Hepatocyte (in vitro differentiated cells): ENCODE measurements at regions not wholly inside any gene's neighbourhood (a gene's known extent, or its start where the extent isn't known, plus 50 kb on each side); places are given as distances from the start of the nearest gene placed in this dataset.

Experiments used
- DNase-seq: peaks from one replicate; pipeline ENCODE4 v3.0.0-alpha.2; 2016; ENCODE audit warnings: low spot score
- H2AFZ ChIP-seq: fragments of 200-600 bp; sonication (generic); 2 replicates; pipeline ENCODE4 v1.6.0; 2016; ENCODE audit warnings: antibody characterized with exemption, mild to moderate bottlenecking
- H3K27ac ChIP-seq: fragments of 200-600 bp; sonication (generic); 2 replicates; pipeline ENCODE4 v1.5.1; 2016; ENCODE audit warnings: mild to moderate bottlenecking
- H3K27me3 ChIP-seq: fragments of 200-600 bp; sonication (generic); 2 replicates; pipeline ENCODE4 v1.6.1; 2016
- H3K36me3 ChIP-seq: fragments of 200-600 bp; sonication (generic); replicated peaks from 2 replicates; pipeline ENCODE4 v1.5.1; 2016; ENCODE audit warnings: low read depth; ENCODE audit not compliant: insufficient read depth
- H3K4me1 ChIP-seq: fragments of 200-600 bp; sonication (generic); 2 replicates; pipeline ENCODE4 v1.5.1; 2016; ENCODE audit warnings: mild to moderate bottlenecking, moderate library complexity; ENCODE audit not compliant: insufficient read depth
- H3K4me2 ChIP-seq: fragments of 200-600 bp; sonication (generic); 2 replicates; pipeline ENCODE4 v1.6.0; 2016
- H3K4me3 ChIP-seq: fragments of 200-600 bp; sonication (generic); 2 replicates; pipeline ENCODE4 v1.5.1; 2016; ENCODE audit warnings: mild to moderate bottlenecking
- H3K79me2 ChIP-seq: fragments of 200-600 bp; sonication (generic); 2 replicates; pipeline ENCODE4 v1.6.0; 2017; ENCODE audit warnings: mild to moderate bottlenecking
- H3K9me2 ChIP-seq: fragments of 200-600 bp; sonication (generic); replicated peaks from 2 replicates; pipeline ENCODE4 v1.6.0; 2017; ENCODE audit warnings: mild to moderate bottlenecking; ENCODE audit not compliant: insufficient read depth
- H3K9me3 ChIP-seq: fragments of 200-600 bp; sonication (generic); 2 replicates; pipeline ENCODE4 v1.5.1; 2016; ENCODE audit warnings: low read depth, mild to moderate bottlenecking
- H4K20me1 ChIP-seq: fragments of 200-600 bp; sonication (generic); 2 replicates; pipeline ENCODE4 v1.6.0; 2016; ENCODE audit warnings: mild to moderate bottlenecking; ENCODE audit not compliant: insufficient read depth, poor library complexity, severe bottlenecking
- EZH2 ChIP-seq: fragments of 200-600 bp; sonication (generic); IDR thresholded peaks from 2 replicates; pipeline ENCODE4 v1.6.1; 2016; ENCODE audit warnings: antibody characterized with exemption, mild to moderate bottlenecking, borderline replicate concordance
- EZH2phosphoT487 ChIP-seq: fragments of 200-600 bp; sonication (generic); IDR thresholded peaks from one replicate; pipeline ENCODE4 v1.6.1; 2018; ENCODE audit warnings: antibody characterized with exemption, mild to moderate bottlenecking, low read depth, moderate library complexity; ENCODE audit not compliant: unreplicated experiment, severe bottlenecking
- WGBS: methylation state at CpG from one replicate; pipeline ENCODE4 v1.1.6; 2016; ENCODE audit warnings: low lambda C conversion rate; ENCODE audit errors: missing lambda C conversion rate; 5-methylcytosine and 5-hydroxymethylcytosine counted together
- TF ChIP-seq, protein P1 (sequence below): fragments of 200-600 bp; sonication (generic); IDR thresholded peaks from 2 replicates; pipeline ENCODE4 v1.5.1; 2016; ENCODE audit warnings: antibody characterized with exemption, mild to moderate bottlenecking; ENCODE audit not compliant: poor library complexity

DNA sequence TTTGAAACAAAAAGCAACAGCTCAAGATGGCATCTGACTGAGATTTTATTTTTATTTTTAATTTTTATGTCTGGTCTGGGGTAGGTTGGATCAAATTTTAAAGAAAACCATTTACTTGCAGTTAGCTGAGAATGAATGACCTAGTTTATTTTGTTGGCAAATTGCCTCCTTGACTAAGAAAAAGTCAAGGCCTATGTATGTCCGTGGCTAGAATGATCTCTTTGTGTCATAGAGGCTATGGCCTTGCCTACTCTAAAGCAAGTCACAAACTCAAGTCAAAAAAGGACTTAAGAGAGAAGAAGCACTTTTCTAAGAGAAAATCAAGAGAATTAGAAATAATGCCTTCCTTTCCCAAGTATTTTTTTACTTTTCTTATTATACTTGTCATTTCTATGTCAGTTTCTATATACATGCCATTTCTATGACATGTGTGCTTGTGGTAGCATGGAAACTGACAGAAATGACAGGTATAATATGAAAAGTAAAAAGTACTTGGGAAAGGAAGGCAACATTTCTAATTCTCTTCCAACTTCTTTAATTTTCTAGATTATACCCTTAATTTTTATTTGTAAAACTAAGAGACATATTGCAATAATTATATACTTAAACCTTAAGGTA, 136.7 kb downstream of the CENPF start:
- Histone ChIP-seq H3K27me3 (no peaks in the 10 kb centered on the region), H3K4me2 (no peak overlapping the region), H3K4me1 (no peaks in the 10 kb centered on the region), H3K4me3 (no peak overlapping the region), H3K9me2 (no peaks in the 10 kb centered on the region), H3K27ac (no peak overlapping the region), H4K20me1 (no peaks in the 10 kb centered on the region), H3K9me3 (no peaks in the 10 kb centered on the region), H3K79me2 (no peaks in the 10 kb centered on the region), H2AFZ (no peak overlapping the region), H3K36me3 (no peaks in the 10 kb centered on the region)
- no peak for DNase-seq
- TF ChIP-seq EZH2 (no peak), EZH2phosphoT487 (no peak)
- TF ChIP-seq, protein P1, sequence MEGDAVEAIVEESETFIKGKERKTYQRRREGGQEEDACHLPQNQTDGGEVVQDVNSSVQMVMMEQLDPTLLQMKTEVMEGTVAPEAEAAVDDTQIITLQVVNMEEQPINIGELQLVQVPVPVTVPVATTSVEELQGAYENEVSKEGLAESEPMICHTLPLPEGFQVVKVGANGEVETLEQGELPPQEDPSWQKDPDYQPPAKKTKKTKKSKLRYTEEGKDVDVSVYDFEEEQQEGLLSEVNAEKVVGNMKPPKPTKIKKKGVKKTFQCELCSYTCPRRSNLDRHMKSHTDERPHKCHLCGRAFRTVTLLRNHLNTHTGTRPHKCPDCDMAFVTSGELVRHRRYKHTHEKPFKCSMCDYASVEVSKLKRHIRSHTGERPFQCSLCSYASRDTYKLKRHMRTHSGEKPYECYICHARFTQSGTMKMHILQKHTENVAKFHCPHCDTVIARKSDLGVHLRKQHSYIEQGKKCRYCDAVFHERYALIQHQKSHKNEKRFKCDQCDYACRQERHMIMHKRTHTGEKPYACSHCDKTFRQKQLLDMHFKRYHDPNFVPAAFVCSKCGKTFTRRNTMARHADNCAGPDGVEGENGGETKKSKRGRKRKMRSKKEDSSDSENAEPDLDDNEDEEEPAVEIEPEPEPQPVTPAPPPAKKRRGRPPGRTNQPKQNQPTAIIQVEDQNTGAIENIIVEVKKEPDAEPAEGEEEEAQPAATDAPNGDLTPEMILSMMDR, result no peak
- WGBS, result 73% methylated on average over 1 of the region's 1 CpG

DNA sequence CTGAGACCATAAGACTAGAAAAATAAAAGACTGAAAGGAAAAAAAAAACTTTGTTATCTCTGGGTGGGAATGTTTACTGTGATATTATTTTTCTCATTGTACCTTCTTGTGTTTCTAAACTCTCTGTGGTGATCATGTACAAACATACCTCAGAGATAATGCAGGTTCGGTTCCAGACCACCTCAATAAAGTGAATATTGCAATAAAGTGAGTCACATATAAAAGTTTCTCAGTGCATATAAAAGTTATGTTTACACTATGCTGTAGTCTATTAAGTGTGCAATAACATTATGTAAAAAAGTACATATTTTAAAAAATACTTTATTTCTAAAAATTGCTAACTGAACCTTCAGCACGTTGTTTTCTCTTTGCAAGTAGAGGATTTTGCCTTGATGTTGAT, 137.5 kb downstream of the CENPF start:
- no peak overlapping the region for H3K4me3 ChIP-seq
- H3K27ac ChIP-seq, result no peak overlapping the region
- no peak for DNase-seq
- no peak overlapping the region for H2AFZ ChIP-seq
- H3K27me3 ChIP-seq, result no peaks in the 10 kb centered on the region
- no peaks in the 10 kb centered on the region for H3K4me1 ChIP-seq
- WGBS, result 69% methylated on average over 2 of the region's 2 CpGs
- H3K9me2 ChIP-seq, result no peaks in the 10 kb centered on the region
- H3K9me3 ChIP-seq, result no peaks in the 10 kb centered on the region
- no peak overlapping the region for H3K4me2 ChIP-seq
- TF ChIP-seq, protein P1, result no peak
- no peaks in the 10 kb centered on the region for H3K36me3 ChIP-seq
- no peaks in the 10 kb centered on the region for H4K20me1 ChIP-seq
- no peaks in the 10 kb centered on the region for H3K79me2 ChIP-seq

GRCh38 chr1:214747050-214747635, 144.1 kb downstream of the CENPF start:
- TF ChIP-seq, protein P1, result no peak
- TF ChIP-seq EZH2phosphoT487, result no peak
- TF ChIP-seq EZH2, result no peak
- Histone ChIP-seq H3K4me2 (no peak overlapping the region), H3K27me3 (no peaks in the 10 kb centered on the region), H3K79me2 (no peaks in the 10 kb centered on the region), H3K9me3 (no peaks in the 10 kb centered on the region), H3K4me3 (no peak overlapping the region), H3K4me1 (no peaks in the 10 kb centered on the region), H3K9me2 (no peaks in the 10 kb centered on the region), H3K36me3 (no peaks in the 10 kb centered on the region), H3K27ac (no peak overlapping the region), H2AFZ (no peak overlapping the region), H4K20me1 (no peaks in the 10 kb centered on the region)
- DNase-seq, result no peak
- 86% methylated on average over 5 of the region's 5 CpGs for WGBS
